LoVo (cell line): ENCODE measurements at regions not wholly inside any gene's neighbourhood (a gene's known extent, or its start where the extent isn't known, plus 50 kb on each side); places are given as distances from the start of the nearest gene placed in this dataset.
A peak's percentile ranks its signal among the peaks of the same experiment; 100 is the strongest.

Source experiments
- DNase-seq: peaks from one replicate; pipeline ENCODE4 v3.0.0-alpha.2; 2016; ENCODE audit warnings: low spot score

GRCh38 chr12:60337839-60338549 lies 742.2 kb downstream of the SLC16A7 start:
- DNase-seq, result no peak

GRCh38 chr12:60345442-60345841 lies 749.6 kb downstream of the SLC16A7 start:
- no peak for DNase-seq

- DNase-seq, result no peak
These were observed 753.6 kb downstream of the SLC16A7 start for GRCh38 chr12:60349232-60349978.

GRCh38 chr12:60387356-60387755 lies 791.5 kb downstream of the SLC16A7 start:
- DNase-seq, result no peak

- no peak for DNase-seq
These were observed 795.2 kb downstream of the SLC16A7 start for GRCh38 chr12:60391051-60391450.

GRCh38 chr12:60391791-60392190 lies 796.0 kb downstream of the SLC16A7 start:
- no peak for DNase-seq

GRCh38 chr12:60393093-60393492 lies 797.3 kb downstream of the SLC16A7 start:
- no peak for DNase-seq

- DNase-seq, result no peak
These were observed 798.8 kb downstream of the SLC16A7 start for GRCh38 chr12:60394665-60395064.

GRCh38 chr12:60398547-60398946 lies 802.7 kb downstream of the SLC16A7 start:
- no peak for DNase-seq

GRCh38 chr12:60399064-60399463 lies 803.2 kb downstream of the SLC16A7 start:
- DNase-seq, result no peak

GRCh38 chr12:60402996-60403395 lies 807.2 kb downstream of the SLC16A7 start:
- DNase-seq, result no peak

- DNase-seq, result no peak
These were observed 819.5 kb downstream of the SLC16A7 start for GRCh38 chr12:60415351-60415750.

GRCh38 chr12:60419986-60420385 lies 824.2 kb downstream of the SLC16A7 start:
- DNase-seq, result no peak

GRCh38 chr12:60421741-60422140 lies 825.9 kb downstream of the SLC16A7 start:
- DNase-seq, result no peak

- no peak for DNase-seq
These were observed 841.5 kb downstream of the SLC16A7 start for GRCh38 chr12:60437297-60437696.

GRCh38 chr12:60441577-60441976 lies 845.7 kb downstream of the SLC16A7 start:
- DNase-seq, result no peak

- peak; percentile 7 for DNase-seq
These were observed 855.6 kb downstream of the SLC16A7 start for GRCh38 chr12:60451457-60451856.

GRCh38 chr12:60465060-60465459 lies 869.2 kb downstream of the SLC16A7 start:
- no peak for DNase-seq

GRCh38 chr12:60468546-60468945 lies 872.7 kb downstream of the SLC16A7 start:
- no peak for DNase-seq

- DNase-seq, result no peak
These were observed 880.0 kb downstream of the SLC16A7 start for GRCh38 chr12:60475825-60476224.

GRCh38 chr12:60487284-60487683 lies 891.5 kb downstream of the SLC16A7 start:
- DNase-seq, result no peak

- no peak for DNase-seq
These were observed 893.2 kb downstream of the SLC16A7 start for GRCh38 chr12:60489071-60489470.

GRCh38 chr12:60494244-60494643 lies 898.4 kb downstream of the SLC16A7 start:
- peak; percentile 25 for DNase-seq

GRCh38 chr12:60498656-60499055 lies 902.8 kb downstream of the SLC16A7 start:
- DNase-seq, result no peak
